DMS114 treated with DMSO at 0.1 percent for 48 hours (cell line): ENCODE measurements at regions not wholly inside any gene's neighbourhood (a gene's known extent, or its start where the extent isn't known, plus 50 kb on each side); places are given as distances from the start of the nearest gene placed in this dataset.

Experiments used
- DNase-seq: peaks from one replicate; lab custom pipeline; 2025; ENCODE audit not compliant: unreplicated experiment; lab: John Stamatoyannopoulos, UW

DNA sequence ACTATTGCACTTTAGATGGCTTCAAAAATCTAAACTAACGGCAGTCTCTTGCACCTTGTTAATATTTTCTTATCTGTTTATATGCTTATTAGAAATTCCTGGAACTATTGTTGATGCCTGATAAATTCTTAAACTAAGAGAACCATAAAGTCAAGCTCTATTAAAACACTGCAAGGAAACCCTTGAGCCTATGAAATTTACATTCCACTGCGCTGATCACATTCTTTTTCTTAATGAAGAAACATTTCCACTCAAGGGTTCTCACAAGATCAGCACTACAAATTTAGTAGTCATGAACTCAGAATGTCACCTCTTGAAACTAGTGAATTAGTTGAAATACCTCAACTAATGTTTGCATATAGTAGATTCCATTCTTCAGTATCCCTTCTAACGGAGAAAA, 331.8 kb upstream of the SLC8A1 start:
- no peak for DNase-seq

DNA sequence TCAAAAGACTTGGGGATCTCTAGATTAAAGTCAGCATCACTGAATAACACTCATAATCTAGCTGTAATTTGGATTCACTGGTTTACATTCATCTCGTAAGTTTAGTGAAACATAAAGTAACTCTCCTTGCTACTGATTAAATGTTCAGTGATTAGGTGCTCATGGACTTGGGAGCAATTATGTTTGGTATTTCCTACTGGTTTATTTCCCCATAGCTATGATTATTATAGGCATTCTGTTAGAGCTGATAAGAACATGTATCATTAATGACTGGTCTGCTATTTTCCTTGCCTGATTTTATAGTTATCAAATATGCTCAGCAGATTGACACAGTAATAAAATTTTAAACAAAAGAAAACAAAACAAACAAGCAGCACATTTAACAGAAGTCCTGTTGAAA, 334.7 kb upstream of the SLC8A1 start:
- DNase-seq: no peak

GRCh38 chr2:40797120-40797519, 345.2 kb upstream of the SLC8A1 start:
- no peak for DNase-seq

- DNase-seq: no peak
Measured at GRCh38 chr2:40803900-40804299, 352.0 kb upstream of the SLC8A1 start.

DNA sequence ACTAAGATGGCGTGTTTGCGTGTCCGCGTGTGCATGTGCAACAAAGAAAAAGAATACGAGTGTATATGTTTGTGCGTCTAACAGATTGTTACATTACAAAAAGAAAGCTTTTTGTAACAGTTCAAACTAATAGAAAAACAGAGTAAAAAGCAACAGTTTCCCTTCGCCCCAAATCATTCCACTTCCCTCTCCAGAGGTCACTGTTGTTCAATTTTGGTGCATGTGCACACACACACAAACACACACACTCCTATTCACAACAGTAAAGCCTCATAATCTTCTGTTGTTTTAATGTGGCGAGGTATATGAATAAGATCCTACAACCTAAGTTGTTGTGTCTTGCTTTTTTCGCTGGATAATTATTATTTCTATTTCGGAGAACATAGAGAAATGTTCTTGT, 357.3 kb upstream of the SLC8A1 start:
- DNase-seq: no peak

- DNase-seq: no peak
Measured at GRCh38 chr2:40814616-40815015, 362.7 kb upstream of the SLC8A1 start.

- no peak for DNase-seq
Measured at GRCh38 chr2:40820319-40820718, 368.4 kb upstream of the SLC8A1 start.

DNA sequence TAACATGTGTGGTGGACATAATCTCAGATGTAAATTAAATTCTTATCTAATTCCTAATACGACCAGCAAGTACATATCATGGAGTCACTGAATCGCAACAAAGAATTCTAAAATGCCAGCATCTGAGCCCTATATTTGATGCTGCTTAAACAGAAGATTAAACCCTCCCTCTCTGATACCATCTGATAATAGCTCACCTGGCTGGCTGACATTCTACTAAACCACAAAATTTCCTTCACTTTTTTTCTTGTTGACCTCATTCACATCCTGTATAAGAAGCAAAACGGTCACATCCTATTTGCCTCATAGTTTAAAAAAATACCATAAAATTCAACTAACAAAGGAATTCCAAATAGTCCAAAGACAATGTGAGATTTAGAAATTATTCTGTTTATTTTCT, 371.6 kb upstream of the SLC8A1 start:
- no peak for DNase-seq

DNA sequence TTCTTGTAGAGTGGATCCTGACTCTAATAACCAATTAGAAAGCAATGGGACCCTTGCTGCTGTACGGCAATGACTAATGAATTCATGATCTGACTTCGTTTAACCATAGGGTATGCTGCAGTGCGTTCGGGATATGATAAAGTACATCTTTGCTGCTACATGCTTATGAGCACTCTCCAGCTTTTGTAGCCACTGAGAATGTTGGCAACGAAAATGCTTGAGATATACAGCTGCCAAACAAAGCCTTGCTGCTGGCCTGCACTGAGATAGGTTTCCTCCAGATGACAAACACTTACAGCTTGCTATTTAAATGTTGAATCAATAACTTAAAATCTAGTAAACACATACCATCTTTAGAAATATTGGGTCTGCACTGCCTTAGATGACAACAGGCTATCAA, 372.4 kb upstream of the SLC8A1 start:
- DNase-seq: no peak

DNA sequence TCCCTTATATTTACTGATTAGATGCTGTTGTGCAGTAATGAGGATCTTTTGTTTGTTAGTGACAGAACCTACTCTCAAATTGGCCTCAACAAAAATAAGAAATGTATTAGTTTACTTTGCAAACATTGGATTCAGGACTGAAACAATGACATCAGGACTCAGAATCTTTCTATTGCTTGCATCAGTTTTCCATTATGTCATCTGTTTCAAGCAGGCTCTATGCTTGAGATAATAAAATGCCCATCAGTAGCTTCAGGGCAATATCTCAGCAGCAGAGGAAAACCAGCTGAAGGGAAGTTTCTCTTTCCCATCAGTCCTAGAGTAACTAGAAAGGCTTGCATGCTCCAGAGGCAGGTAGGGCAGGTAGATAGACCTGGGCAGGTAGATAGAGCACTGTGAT, 375.5 kb upstream of the SLC8A1 start:
- no peak for DNase-seq

DNA sequence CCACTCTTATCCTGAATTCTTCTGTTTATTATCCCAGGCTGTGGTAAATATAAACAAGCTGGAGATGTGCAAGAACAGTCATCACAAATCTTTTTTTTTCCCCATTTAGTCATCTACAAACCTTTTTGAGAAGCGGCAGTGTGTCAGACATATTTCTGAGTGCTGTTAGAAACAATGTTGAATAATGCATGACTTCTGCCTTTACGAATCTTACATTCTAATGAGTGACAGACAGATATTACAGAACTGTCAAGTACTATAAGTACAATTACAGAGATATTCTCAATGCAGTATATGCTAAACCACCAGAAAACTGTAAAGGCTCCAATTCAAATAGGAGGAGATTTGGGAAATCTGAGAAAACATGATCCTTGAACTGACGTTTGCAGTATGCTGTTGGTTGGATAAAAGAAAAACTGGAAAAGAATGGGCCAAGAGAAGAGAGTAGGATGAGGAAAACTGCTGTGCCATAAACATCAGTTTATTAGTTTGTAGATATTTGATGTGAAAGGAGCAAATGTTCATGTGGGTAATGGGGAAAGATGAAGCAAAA, 379.5 kb upstream of the SLC8A1 start:
- DNase-seq: no peak

GRCh38 chr2:40841856-40842255, 390.0 kb upstream of the SLC8A1 start:
- no peak for DNase-seq

GRCh38 chr2:40844353-40845277, 392.7 kb upstream of the SLC8A1 start:
- DNase-seq: no peak

DNA sequence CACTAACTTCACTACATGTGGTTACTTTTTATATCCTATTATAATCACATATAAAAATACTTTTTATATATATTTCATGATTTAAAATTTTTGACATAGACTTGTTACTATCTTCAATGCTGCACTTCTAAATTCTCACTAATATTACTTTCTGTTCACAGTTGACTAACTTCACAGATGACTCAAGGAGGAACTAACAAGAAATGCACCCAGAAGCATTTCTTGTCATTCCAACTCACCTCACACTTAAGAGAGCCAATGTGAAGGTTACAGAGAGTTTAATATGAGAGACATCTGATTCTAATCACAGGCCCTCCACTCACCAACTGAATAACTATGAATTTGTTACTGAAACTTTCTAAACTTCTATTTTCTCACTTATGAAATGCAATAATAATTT, 399.8 kb upstream of the SLC8A1 start:
- no peak for DNase-seq

DNA sequence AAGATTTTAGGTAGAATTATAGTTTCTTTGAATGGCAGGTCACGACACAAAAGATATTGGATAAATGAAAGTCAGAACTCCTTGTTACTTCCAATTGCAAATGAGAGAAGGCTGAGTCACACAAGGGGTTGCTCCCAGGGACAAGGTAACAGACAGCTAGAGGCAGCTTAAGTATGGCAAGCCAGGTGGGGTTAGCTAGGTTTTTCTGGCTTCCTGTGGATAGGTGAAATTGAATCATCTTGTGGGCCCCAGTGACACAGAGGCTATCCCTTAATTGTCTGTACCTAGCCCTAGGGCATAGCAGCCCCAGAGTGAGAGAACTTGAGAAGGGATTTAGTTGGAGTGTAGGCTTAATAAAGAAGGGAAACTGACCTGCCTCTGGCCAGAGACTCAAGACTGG, 407.7 kb upstream of the SLC8A1 start:
- DNase-seq: no peak

DNA sequence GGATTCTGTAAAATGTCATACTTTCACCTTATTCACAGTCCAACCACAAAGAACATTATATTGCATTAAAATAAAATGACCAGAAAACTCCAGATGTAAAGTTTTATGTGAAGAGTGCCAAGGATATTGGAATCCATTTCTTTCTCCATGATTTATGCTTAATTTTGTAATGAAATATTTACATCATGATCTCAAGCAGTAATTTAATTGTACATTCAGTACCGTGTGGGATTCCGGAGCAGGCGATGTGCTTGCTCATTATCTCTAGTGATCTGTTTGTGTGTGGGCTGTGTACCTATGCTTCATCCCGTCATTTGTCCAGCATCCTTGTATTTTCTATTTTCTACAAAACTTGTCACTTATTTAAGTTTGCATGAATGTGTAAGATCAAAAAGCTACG, 415.9 kb upstream of the SLC8A1 start:
- no peak for DNase-seq

- no peak for DNase-seq
Measured at GRCh38 chr2:40872580-40872979, 420.7 kb upstream of the SLC8A1 start.

DNA sequence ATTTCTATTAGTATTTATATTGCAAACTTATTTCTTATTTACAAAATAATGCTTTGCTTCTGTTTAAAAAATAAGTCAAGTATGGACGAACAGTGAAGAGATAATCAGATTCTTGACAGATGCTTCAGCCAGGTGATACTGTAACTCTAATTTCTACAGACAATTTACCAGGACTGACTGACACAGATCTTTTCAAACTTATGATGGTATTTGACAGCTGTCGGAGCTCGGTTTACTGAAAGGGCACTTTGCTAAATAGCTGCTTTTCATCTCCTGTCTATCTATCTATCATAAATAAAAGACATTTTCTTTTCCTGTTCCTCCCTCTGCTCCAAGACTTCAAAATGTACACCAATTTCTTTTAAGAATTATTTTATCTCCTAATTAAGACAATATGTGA, 422.5 kb upstream of the SLC8A1 start:
- DNase-seq: no peak

- no peak for DNase-seq
Measured at GRCh38 chr2:40877734-40878288, 425.9 kb upstream of the SLC8A1 start.

DNA sequence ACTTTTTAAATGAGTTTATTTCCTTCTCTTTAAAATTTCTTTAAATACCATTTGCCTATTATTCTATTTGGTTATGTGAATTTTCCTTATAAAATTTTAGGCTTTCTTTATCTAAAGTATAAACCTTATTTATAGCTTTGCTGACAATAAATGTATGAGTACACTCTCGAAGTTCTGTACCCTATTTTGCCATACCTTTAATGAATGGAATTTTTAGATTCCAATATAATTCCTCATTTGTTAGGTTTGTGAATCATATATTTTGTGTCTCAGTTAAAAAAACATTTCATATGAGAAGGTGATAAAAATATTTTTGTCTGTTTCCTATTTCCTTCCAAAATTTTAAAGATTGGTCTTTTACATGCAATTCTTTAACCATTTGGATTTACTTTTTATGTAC, 427.4 kb upstream of the SLC8A1 start:
- DNase-seq: no peak

GRCh38 chr2:40886100-40886499, 434.2 kb upstream of the SLC8A1 start:
- DNase-seq: no peak

DNA sequence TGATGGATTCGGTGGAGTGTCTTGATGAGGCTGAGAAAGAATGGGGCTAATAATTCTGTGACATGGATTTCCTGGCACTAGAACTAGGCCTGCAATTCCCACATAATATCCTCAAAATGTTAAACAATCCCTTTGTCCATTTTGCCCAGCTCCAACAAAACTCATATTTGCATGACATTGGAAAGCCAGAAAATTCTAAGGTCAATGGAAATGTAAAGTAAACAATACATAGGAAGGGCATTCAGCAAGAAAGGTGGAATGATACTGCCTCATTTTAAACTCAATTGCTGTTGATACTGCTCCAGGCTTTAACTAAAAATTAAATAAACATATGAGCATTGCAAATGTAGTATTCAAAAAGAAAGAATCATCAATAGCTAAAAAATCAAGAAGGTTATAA, 434.8 kb upstream of the SLC8A1 start:
- DNase-seq: no peak
